Ovary (tissue), 7 donors: ENCODE measurements at regions not wholly inside any gene's neighbourhood (a gene's known extent, or its start where the extent isn't known, plus 50 kb on each side); places are given as distances from the start of the nearest gene placed in this dataset.

ENCODE experiments used
- DNase-seq, 5 donors: peaks; one replicate each; pipeline ENCODE4 v3.0.0-alpha.2; 2019 to 2020
- H3K27ac ChIP-seq, 2 donors: fragments of 200-600 bp; one replicate each; pipeline versions ENCODE4 v1.5.1 to v1.8.0; 2019 to 2022
- H3K27me3 ChIP-seq: fragments of 200-600 bp; one replicate; pipeline ENCODE4 v1.8.0; 2022
- H3K36me3 ChIP-seq: fragments of 200-600 bp; sonication (generic); one replicate; pipeline ENCODE4 v1.5.1; 2019
- H3K4me1 ChIP-seq: one replicate; pipeline ENCODE4 v1.8.1; 2013; ENCODE audit warnings: mild to moderate bottlenecking, moderate library complexity; ENCODE audit not compliant: insufficient read depth
- H3K4me3 ChIP-seq: fragments of 200-600 bp; sonication (generic); one replicate; pipeline ENCODE4 v1.5.1; 2017
- H3K9me3 ChIP-seq, 2 donors: fragments of 200-600 bp in 1 of 2; sonication (generic) in 1 of 2; one replicate each; pipeline versions ENCODE4 v1.5.1 to v1.8.1; 2013 to 2019; ENCODE audit warnings: mild to moderate bottlenecking in 1 of 2, moderate library complexity in 1 of 2
- EP300 ChIP-seq: sonication (generic); formaldehyde crosslinking; IDR thresholded peaks from one replicate; pipeline ENCODE4 v1.6.1; 2017; ENCODE audit warnings: antibody characterized with exemption
- POLR2A ChIP-seq: fragments of 450-650 bp; IDR thresholded peaks from one replicate; pipeline ENCODE4 v1.6.1; 2017; ENCODE audit warnings: antibody characterized with exemption, mild to moderate bottlenecking, moderate library complexity
- WGBS, 3 donors: extraction: QIAGEN DNeasy Blood & Tissue Kit in 1 of 3; methylation state at CpG; one replicate each; pipeline versions ENCODE4 v1.1.5 to v1.1.7; 2013 to 2017; 5-methylcytosine and 5-hydroxymethylcytosine counted together
- intact Hi-C, 4 donors: fragments of 100-400 bp; cut with DNase I; formaldehyde crosslinking; loops; one replicate each; pipeline versions ENCODE4 v1.11.0 to v1.15.1; 2022 to 2023
- TF ChIP-seq, protein P1 (sequence below), 3 donors: fragments of 450-650 bp in 2 of 3; fragments of 200-600 bp in 1 of 3; IDR thresholded peaks; one replicate each; pipeline versions ENCODE4 v1.5.1 to v1.8.0; 2016 to 2022; ENCODE audit warnings: antibody characterized with exemption in 3 of 3, mild to moderate bottlenecking in 1 of 3
- donor health status: DM: no; HTN: no; CAD: no; lungs with moderate emphysema.
- donor health status: DM: no; HTN: no; CAD: no.
- donor health status: Bipolar disorder and iron deficiency.
- donor health status: DM: no; HTN: no; CAD: no.
- donor health status: DM: yes; HTN: yes; CAD: no.

DNA sequence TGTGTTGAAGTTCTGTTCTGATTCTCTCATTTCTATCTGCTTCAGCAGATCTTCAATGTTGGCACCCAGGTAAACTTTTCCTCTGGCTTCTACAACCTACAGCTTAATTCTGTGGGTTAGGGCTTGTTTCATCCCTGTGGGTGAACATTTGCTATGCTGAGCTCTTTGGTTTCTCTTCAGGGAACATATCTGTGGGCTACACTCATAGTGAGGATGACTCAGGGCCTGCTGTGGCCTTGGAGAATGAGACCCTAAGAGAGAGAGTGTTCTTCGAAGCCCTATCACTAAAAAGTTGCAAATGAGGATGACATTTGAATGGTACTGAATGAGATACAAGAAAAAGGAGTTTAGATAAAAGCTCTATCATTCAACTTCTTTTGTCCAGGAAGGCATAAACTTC lies 346.2 kb upstream of the CBLB start:
- no peak overlapping the region for H3K4me3 ChIP-seq
- H3K36me3 ChIP-seq = no peaks in the 10 kb centered on the region
- TF ChIP-seq POLR2A (no peak), EP300 (no peak)
- TF ChIP-seq, protein P1, sequence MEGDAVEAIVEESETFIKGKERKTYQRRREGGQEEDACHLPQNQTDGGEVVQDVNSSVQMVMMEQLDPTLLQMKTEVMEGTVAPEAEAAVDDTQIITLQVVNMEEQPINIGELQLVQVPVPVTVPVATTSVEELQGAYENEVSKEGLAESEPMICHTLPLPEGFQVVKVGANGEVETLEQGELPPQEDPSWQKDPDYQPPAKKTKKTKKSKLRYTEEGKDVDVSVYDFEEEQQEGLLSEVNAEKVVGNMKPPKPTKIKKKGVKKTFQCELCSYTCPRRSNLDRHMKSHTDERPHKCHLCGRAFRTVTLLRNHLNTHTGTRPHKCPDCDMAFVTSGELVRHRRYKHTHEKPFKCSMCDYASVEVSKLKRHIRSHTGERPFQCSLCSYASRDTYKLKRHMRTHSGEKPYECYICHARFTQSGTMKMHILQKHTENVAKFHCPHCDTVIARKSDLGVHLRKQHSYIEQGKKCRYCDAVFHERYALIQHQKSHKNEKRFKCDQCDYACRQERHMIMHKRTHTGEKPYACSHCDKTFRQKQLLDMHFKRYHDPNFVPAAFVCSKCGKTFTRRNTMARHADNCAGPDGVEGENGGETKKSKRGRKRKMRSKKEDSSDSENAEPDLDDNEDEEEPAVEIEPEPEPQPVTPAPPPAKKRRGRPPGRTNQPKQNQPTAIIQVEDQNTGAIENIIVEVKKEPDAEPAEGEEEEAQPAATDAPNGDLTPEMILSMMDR (IDR thresholded peaks at IDR 0.05) = no peak
- intact Hi-C loops = no loop called here
- WGBS, 3 donors = 55 to 81% (median 59%) methylated on average over 1 of the region's 1 CpG
- peaks cover 2% of the 10 kb centered on the region for H3K27me3 ChIP-seq
- no peak overlapping the region for H3K27ac ChIP-seq
- DNase-seq = no peak
- H3K4me1 ChIP-seq = no peaks in the 10 kb centered on the region
- no peaks in the 10 kb centered on the region for H3K9me3 ChIP-seq

DNA sequence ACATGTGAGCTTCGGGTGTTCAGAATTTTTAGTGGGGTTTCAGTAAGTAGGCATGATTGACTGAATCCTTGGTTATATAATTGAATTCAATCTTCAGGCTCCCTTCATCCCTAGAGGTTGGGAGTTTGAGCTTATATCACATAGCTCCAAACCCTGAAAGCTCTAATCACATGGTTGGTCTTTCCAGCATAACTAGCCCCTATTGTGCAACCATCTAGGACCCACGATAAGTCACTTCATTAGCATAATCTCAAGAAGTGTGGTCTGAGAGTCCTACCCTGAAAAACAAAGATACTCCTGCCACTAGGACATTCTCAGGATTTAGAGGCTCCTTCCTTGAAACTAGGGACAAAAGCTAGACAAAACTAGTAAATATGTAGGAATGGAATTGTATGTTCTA lies 348.9 kb upstream of the CBLB start:
- intact Hi-C loops = no loop called here
- TF ChIP-seq POLR2A = no peak
- no peak for TF ChIP-seq EP300
- TF ChIP-seq, protein P1 (IDR thresholded peaks at IDR 0.05) = no peak
- Histone ChIP-seq H3K4me3 (no peak overlapping the region), H3K4me1 (no peaks in the 10 kb centered on the region), H3K9me3 (no peaks in the 10 kb centered on the region), H3K27me3 (peaks cover 2% of the 10 kb centered on the region), H3K27ac (no peak overlapping the region), H3K36me3 (no peaks in the 10 kb centered on the region)
- no peak for DNase-seq
- 90 to 95% (median 93%) methylated on average over 2 of the region's 2 CpGs for WGBS, 3 donors

DNA sequence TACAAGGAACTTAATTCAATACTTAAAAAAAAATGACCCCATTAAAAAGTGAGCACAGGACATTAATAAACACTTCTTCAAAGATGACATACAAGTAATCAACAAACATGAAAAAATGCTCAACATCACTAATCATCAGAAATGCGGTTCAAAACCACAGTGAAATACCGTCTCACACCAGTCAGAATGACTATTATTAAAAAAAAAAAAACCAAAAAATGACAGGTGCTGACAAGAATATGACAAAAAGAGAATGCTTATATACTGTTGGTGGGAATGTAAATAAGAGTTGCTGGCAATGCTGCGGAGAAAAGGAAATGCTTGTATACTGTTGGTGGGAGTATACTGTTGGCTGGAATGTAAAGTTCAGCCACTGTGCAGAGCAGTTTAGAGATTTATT lies 358.3 kb upstream of the CBLB start:
- no peak for DNase-seq
- Histone ChIP-seq H3K27me3 (no peaks in the 10 kb centered on the region), H3K9me3 (no peaks in the 10 kb centered on the region), H3K36me3 (no peaks in the 10 kb centered on the region), H3K27ac (no peak overlapping the region), H3K4me1 (no peaks in the 10 kb centered on the region), H3K4me3 (no peak overlapping the region)
- no peak for TF ChIP-seq EP300
- no peak for TF ChIP-seq POLR2A
- TF ChIP-seq, protein P1 (IDR thresholded peaks at IDR 0.05) = no peak
- WGBS, 3 donors = 76 to 89% (median 79%) methylated on average over 3 of the region's 3 CpGs
- intact Hi-C loops = no loop called here

DNA sequence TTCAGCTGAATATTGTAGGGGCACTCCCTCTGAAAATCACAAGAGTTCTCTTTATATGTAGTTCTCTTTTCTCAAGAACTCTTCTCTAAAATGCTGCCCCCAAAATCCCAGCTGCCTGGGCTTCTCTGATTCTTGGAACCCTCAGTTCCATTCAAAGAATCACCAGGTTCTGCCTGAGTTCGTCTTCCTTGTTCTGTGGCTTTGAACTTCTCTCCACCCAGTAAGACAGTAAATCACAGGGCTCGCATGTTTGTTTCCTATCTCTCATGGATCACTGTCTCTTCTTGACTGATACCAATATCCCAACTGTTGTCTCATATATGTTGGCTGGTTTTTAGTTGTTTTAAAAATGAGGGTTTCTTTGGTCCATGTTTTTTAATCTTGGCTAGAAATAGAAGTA lies 359.5 kb upstream of the CBLB start:
- Histone ChIP-seq H3K9me3 (no peaks in the 10 kb centered on the region), H3K4me3 (no peak overlapping the region), H3K27me3 (no peaks in the 10 kb centered on the region), H3K36me3 (no peaks in the 10 kb centered on the region), H3K27ac (no peak overlapping the region), H3K4me1 (no peaks in the 10 kb centered on the region)
- TF ChIP-seq EP300 (no peak), POLR2A (no peak)
- TF ChIP-seq, protein P1 (IDR thresholded peaks at IDR 0.05) = no peak
- intact Hi-C loops = no loop called here
- no peak for DNase-seq
- WGBS, 3 donors = 78 to 90% (median 89%) methylated on average over 2 of the region's 2 CpGs
